GM23338 (cell line): ENCODE measurements at regions not wholly inside any gene's neighbourhood (a gene's known extent, or its start where the extent isn't known, plus 50 kb on each side); places are given as distances from the start of the nearest gene placed in this dataset.

Experiments
- ATAC-seq: fragments of 200-7000 bp; cut with Tn5 transposase; 3 replicates; pipeline ENCODE4 v1.9.1; 2020
- DNase-seq: peaks from one replicate; pipeline ENCODE4 v3.0.0-alpha.2; 2015; ENCODE audit warnings: low spot score
- H2AFZ ChIP-seq: fragments of 200-600 bp; sonication (generic); 2 replicates; pipeline ENCODE4 v1.8.0; 2016; ENCODE audit warnings: antibody characterized with exemption, mild to moderate bottlenecking, moderate library complexity
- H3F3A ChIP-seq: fragments of 200-600 bp; sonication (generic); replicated peaks from 2 replicates; pipeline ENCODE4 v1.8.0; 2017; ENCODE audit warnings: antibody characterized with exemption, mixed run types, low read depth
- H3K27ac ChIP-seq: fragments of 200-600 bp; sonication (generic); 2 replicates; pipeline ENCODE4 v1.6.1; 2016; ENCODE audit warnings: low read depth
- H3K27me3 ChIP-seq: fragments of 200-600 bp; sonication (generic); 2 replicates; pipeline ENCODE4 v1.8.0; 2016; ENCODE audit warnings: mild to moderate bottlenecking, mixed run types, moderate library complexity; ENCODE audit not compliant: insufficient read depth
- H3K36me3 ChIP-seq: fragments of 200-600 bp; sonication (generic); 2 replicates; pipeline ENCODE4 v1.8.0; 2016; ENCODE audit warnings: mild to moderate bottlenecking; ENCODE audit not compliant: insufficient read depth
- H3K4me1 ChIP-seq: fragments of 200-600 bp; sonication (generic); 2 replicates; pipeline ENCODE4 v1.8.0; 2016; ENCODE audit warnings: mild to moderate bottlenecking, moderate library complexity; ENCODE audit not compliant: insufficient read depth
- H3K4me2 ChIP-seq: fragments of 200-600 bp; sonication (generic); 2 replicates; pipeline ENCODE4 v1.7.1; 2017; ENCODE audit warnings: mixed run types
- H3K4me3 ChIP-seq: fragments of 200-600 bp; sonication (generic); 2 replicates; pipeline ENCODE4 v1.6.1; 2016; ENCODE audit warnings: mixed run types
- H3K79me2 ChIP-seq: fragments of 200-600 bp; sonication (generic); replicated peaks from 2 replicates; pipeline ENCODE4 v1.8.0; 2017; ENCODE audit warnings: mild to moderate bottlenecking; ENCODE audit not compliant: insufficient read depth
- H3K9me2 ChIP-seq: fragments of 200-600 bp; sonication (generic); 2 replicates; pipeline ENCODE4 v1.8.0; 2017; ENCODE audit not compliant: insufficient read depth
- H4K20me1 ChIP-seq: fragments of 200-600 bp; sonication (generic); replicated peaks from 2 replicates; pipeline ENCODE4 v1.8.0; 2017; ENCODE audit warnings: mild to moderate bottlenecking; ENCODE audit not compliant: insufficient read depth
- H3K27ac Mint-ChIP-seq: 2 replicates; pipeline ENCODE4 v1.8.0; 2020; ENCODE audit warnings: inconsistent platforms, mild to moderate bottlenecking, moderate library complexity, mixed read lengths
- H3K27me3 Mint-ChIP-seq: 3 replicates; pipeline ENCODE4 v1.8.0; 2022; ENCODE audit warnings: low read depth, mild to moderate bottlenecking, moderate library complexity, mixed read lengths, inconsistent platforms; ENCODE audit not compliant: insufficient read depth, poor library complexity
- H3K36me3 Mint-ChIP-seq: 3 replicates; pipeline ENCODE4 v1.8.0; 2021; ENCODE audit warnings: low read depth, mild to moderate bottlenecking, inconsistent platforms, moderate library complexity, mixed read lengths
- H3K4me1 Mint-ChIP-seq: 3 replicates; pipeline ENCODE4 v1.8.0; 2020; ENCODE audit warnings: mild to moderate bottlenecking, inconsistent platforms, mixed read lengths
- H3K4me3 Mint-ChIP-seq: 3 replicates; pipeline ENCODE4 v1.8.0; 2021; ENCODE audit warnings: moderate library complexity, mild to moderate bottlenecking, inconsistent platforms, mixed read lengths
- H3K9me3 Mint-ChIP-seq: 3 replicates; pipeline ENCODE4 v1.8.0; 2020; ENCODE audit warnings: moderate library complexity, mild to moderate bottlenecking, inconsistent platforms, mixed read lengths
- CREB1 ChIP-seq: fragments of 250-450 bp; sonication (Bioruptor Pico); IDR thresholded peaks from 2 replicates; pipeline ENCODE4 v1.5.0; 2020; ENCODE audit warnings: low read depth, mild to moderate bottlenecking, moderate library complexity
- EZH2 ChIP-seq: fragments of 200-600 bp; sonication (generic); IDR thresholded peaks from one replicate; pipeline ENCODE4 v1.8.0; 2017; ENCODE audit warnings: antibody characterized with exemption, mild to moderate bottlenecking, low read depth; ENCODE audit not compliant: unreplicated experiment
- EZH2phosphoT487 ChIP-seq: fragments of 200-600 bp; sonication (generic); IDR thresholded peaks from one replicate; pipeline ENCODE4 v1.8.1; 2018; ENCODE audit warnings: antibody characterized with exemption; ENCODE audit not compliant: unreplicated experiment
- JUNB ChIP-seq: IDR thresholded peaks from one replicate; pipeline ENCODE4 v1.6.1; 2016; ENCODE audit warnings: antibody characterized with exemption; ENCODE audit not compliant: unreplicated experiment
- NANOG ChIP-seq: IDR thresholded peaks from 2 replicates; pipeline ENCODE4 v1.6.1; 2016; ENCODE audit warnings: antibody characterized with exemption, borderline replicate concordance
- REST ChIP-seq: IDR thresholded peaks from one replicate; pipeline ENCODE4 v1.6.1; 2018; ENCODE audit warnings: antibody characterized with exemption; ENCODE audit not compliant: unreplicated experiment
- STAT1 ChIP-seq: IDR thresholded peaks from one replicate; pipeline ENCODE4 v1.6.1; 2016; ENCODE audit warnings: antibody characterized with exemption; ENCODE audit not compliant: unreplicated experiment
- ZNF331 ChIP-seq: fragments of 250-450 bp; sonication (Bioruptor Pico); IDR thresholded peaks from 2 replicates; pipeline ENCODE4 v1.5.0; 2020; ENCODE audit warnings: low read depth, mild to moderate bottlenecking, moderate library complexity
- TF ChIP-seq, protein P1 (sequence below), 2 experiments: fragments of 200-600 bp in 1 of 2; sonication (generic) in 1 of 2; conservative IDR thresholded peaks; 2 replicates each; pipeline versions ENCODE4 v1.5.1 to v1.6.1; 2016 to 2017; ENCODE audit warnings: antibody characterized with exemption in 2 of 2, low read depth in 2 of 2, mild to moderate bottlenecking in 2 of 2, moderate library complexity in 1 of 2
- TF ChIP-seq, protein P2 (sequence below): IDR thresholded peaks from 2 replicates; pipeline ENCODE4 v1.6.1; 2016; ENCODE audit warnings: antibody characterized with exemption

- Mint-ChIP-seq H3K9me3 (no peaks in the 10 kb centered on the region), H3K27ac (no peak overlapping the region), H3K4me3 (no peak overlapping the region), H3K4me1 (no peaks in the 10 kb centered on the region), H3K27me3 (no peaks in the 10 kb centered on the region), H3K36me3 (no peaks in the 10 kb centered on the region)
- Histone ChIP-seq H3K27me3 (no peaks in the 10 kb centered on the region), H3K79me2 (no peaks in the 10 kb centered on the region), H3K36me3 (no peaks in the 10 kb centered on the region), H4K20me1 (no peaks in the 10 kb centered on the region), H3K27ac (no peak overlapping the region), H3K4me1 (no peaks in the 10 kb centered on the region), H3K4me3 (no peak overlapping the region), H2AFZ (no peak overlapping the region), H3F3A (no peaks in the 10 kb centered on the region), H3K4me2 (no peak overlapping the region), H3K9me2 (no peaks in the 10 kb centered on the region)
- DNase-seq (no peak), ATAC-seq (no peak)
- TF ChIP-seq EZH2 (no peak), EZH2phosphoT487 (no peak), ZNF331 (CRISPR knock-in tag) (no peak), REST (no peak), NANOG (no peak), JUNB (no peak), STAT1 (no peak)
- TF ChIP-seq, protein P1, sequence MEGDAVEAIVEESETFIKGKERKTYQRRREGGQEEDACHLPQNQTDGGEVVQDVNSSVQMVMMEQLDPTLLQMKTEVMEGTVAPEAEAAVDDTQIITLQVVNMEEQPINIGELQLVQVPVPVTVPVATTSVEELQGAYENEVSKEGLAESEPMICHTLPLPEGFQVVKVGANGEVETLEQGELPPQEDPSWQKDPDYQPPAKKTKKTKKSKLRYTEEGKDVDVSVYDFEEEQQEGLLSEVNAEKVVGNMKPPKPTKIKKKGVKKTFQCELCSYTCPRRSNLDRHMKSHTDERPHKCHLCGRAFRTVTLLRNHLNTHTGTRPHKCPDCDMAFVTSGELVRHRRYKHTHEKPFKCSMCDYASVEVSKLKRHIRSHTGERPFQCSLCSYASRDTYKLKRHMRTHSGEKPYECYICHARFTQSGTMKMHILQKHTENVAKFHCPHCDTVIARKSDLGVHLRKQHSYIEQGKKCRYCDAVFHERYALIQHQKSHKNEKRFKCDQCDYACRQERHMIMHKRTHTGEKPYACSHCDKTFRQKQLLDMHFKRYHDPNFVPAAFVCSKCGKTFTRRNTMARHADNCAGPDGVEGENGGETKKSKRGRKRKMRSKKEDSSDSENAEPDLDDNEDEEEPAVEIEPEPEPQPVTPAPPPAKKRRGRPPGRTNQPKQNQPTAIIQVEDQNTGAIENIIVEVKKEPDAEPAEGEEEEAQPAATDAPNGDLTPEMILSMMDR (conservative IDR thresholded peaks at IDR 0.05; ENCODE audit: low read depth in 2 of 2): no peak
These were observed 1534.7 kb downstream of the EFNA5 start for GRCh38 chr5:106136061-106136460.

DNA sequence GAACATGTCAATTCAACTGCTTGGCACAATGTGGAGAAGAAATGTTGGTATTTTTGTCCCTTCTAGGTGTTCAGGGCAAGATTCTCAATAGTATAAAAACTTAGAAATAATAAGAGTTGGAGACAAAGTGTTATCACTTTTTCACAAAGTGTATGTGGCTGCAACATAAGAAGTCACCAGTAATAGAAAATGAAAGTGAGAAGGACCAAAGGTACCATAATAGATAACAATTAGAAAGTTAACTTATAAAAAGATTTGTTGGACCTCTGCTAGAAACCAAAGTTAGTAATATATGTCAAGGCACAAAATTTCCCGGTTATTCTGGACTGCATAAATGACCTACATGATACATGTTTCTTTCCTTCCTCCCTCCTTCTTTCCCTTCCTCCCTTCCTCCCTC lies 1535.3 kb downstream of the EFNA5 start:
- no peak overlapping the region for H3K4me2 ChIP-seq
- Mint-ChIP-seq H3K36me3 (no peaks in the 10 kb centered on the region), H3K4me3 (no peak overlapping the region), H3K9me3 (no peaks in the 10 kb centered on the region), H3K4me1 (no peaks in the 10 kb centered on the region), H3K27ac (no peak overlapping the region), H3K27me3 (no peaks in the 10 kb centered on the region)
- no peaks in the 10 kb centered on the region for H3F3A ChIP-seq
- no peak overlapping the region for H3K27ac ChIP-seq
- no peak for DNase-seq
- H3K27me3 ChIP-seq: no peaks in the 10 kb centered on the region
- H3K4me3 ChIP-seq: no peak overlapping the region
- H3K9me2 ChIP-seq: no peaks in the 10 kb centered on the region
- H3K79me2 ChIP-seq: no peaks in the 10 kb centered on the region
- no peaks in the 10 kb centered on the region for H4K20me1 ChIP-seq
- H2AFZ ChIP-seq: no peak overlapping the region
- no peaks in the 10 kb centered on the region for H3K36me3 ChIP-seq
- ATAC-seq: no peak
- H3K4me1 ChIP-seq: no peaks in the 10 kb centered on the region
- TF ChIP-seq ZNF331 (CRISPR knock-in tag): no peak
- no peak for TF ChIP-seq EZH2phosphoT487
- TF ChIP-seq CREB1: no peak
- TF ChIP-seq EZH2: no peak
- TF ChIP-seq, protein P2, sequence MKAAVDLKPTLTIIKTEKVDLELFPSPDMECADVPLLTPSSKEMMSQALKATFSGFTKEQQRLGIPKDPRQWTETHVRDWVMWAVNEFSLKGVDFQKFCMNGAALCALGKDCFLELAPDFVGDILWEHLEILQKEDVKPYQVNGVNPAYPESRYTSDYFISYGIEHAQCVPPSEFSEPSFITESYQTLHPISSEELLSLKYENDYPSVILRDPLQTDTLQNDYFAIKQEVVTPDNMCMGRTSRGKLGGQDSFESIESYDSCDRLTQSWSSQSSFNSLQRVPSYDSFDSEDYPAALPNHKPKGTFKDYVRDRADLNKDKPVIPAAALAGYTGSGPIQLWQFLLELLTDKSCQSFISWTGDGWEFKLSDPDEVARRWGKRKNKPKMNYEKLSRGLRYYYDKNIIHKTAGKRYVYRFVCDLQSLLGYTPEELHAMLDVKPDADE: no peak
